Uterus (tissue), 2 donors: ENCODE measurements at regions not wholly inside any gene's neighbourhood (a gene's known extent, or its start where the extent isn't known, plus 50 kb on each side); places are given as distances from the start of the nearest gene placed in this dataset.

Source experiments
- CTCF ChIP-seq, 4 experiments: fragments of 200-600 bp in 2 of 4; fragments of 450-650 bp in 2 of 4; sonication (generic) in 2 of 4; IDR thresholded peaks; one replicate each; pipeline ENCODE4 v1.5.1; 2016 to 2019; ENCODE audit warnings: antibody characterized with exemption in 4 of 4, mild to moderate bottlenecking in 2 of 4, moderate library complexity in 1 of 4
- POLR2A ChIP-seq, 2 donors: fragments of 450-650 bp; IDR thresholded peaks; one replicate each; pipeline ENCODE4 v1.6.1; 2016; ENCODE audit warnings: antibody characterized with exemption in 2 of 2, mild to moderate bottlenecking in 1 of 2, moderate library complexity in 1 of 2

- TF ChIP-seq CTCF (IDR thresholded peaks at IDR 0.05): no peak
- TF ChIP-seq POLR2A (IDR thresholded peaks at IDR 0.05): no peak
Observed at GRCh38 chr22:49237703-49238102, 590.0 kb downstream of the BRD1 start.
